Panc1 (cell line): ENCODE measurements at regions not wholly inside any gene's neighbourhood (a gene's known extent, or its start where the extent isn't known, plus 50 kb on each side); places are given as distances from the start of the nearest gene placed in this dataset.

Experiments
- ATAC-seq: fragments of 200-7000 bp; cut with Tn5 transposase; 2 replicates; pipeline ENCODE4 v1.9.1; 2020; ENCODE audit warnings: mild to moderate bottlenecking, moderate library complexity
- BruUV-seq: library from RNA; stranded (reverse); fragments of 400-500 nt; replicated peaks from 2 replicates; lab custom pipeline; 2021; lab: Mats Ljungman, UMichigan
- CTCF ChIA-PET: fragments of 300-600 bp; sonication (Branson Sonifier 250); formaldehyde crosslinking; loops from one replicate; lab custom pipeline; 2022; ENCODE audit warnings: antibody characterized with exemption; lab: Charles Lee
- POLR2A ChIA-PET: fragments of 300-600 bp; sonication (Branson Sonifier 250); formaldehyde crosslinking; loops from one replicate; lab custom pipeline; 2022; ENCODE audit warnings: antibody characterized with exemption; lab: Charles Lee
- DNase-seq: peaks from one replicate; pipeline ENCODE4 v3.0.0-alpha.2; 2010; ENCODE audit warnings: low read depth, low spot score
- H3K27ac ChIP-seq: 2 replicates; pipeline ENCODE4 v1.5.1; 2011; ENCODE audit warnings: mild to moderate bottlenecking, low read length, inconsistent platforms
- H3K27me3 ChIP-seq: fragments of 200-500 bp; sonication (Bioruptor generic); 2 replicates; pipeline ENCODE4 v1.6.0; 2014; ENCODE audit warnings: low read length, inconsistent platforms; ENCODE audit not compliant: control insufficient read depth, insufficient read depth
- H3K36me3 ChIP-seq: fragments of 200-500 bp; sonication (Bioruptor generic); 2 replicates; pipeline ENCODE4 v1.5.1; 2014; ENCODE audit warnings: inconsistent platforms, mild to moderate bottlenecking, low read length, moderate library complexity; ENCODE audit not compliant: control insufficient read depth, insufficient read depth
- H3K4me1 ChIP-seq: 2 replicates; pipeline ENCODE4 v1.5.1; 2011; ENCODE audit warnings: inconsistent platforms, mild to moderate bottlenecking, low read length, moderate library complexity; ENCODE audit not compliant: control insufficient read depth, insufficient read depth
- H3K4me3 ChIP-seq, 2 experiments: 2 replicates each; pipeline ENCODE4 v1.5.1; 2011 to 2012; ENCODE audit warnings: low read depth in 2 of 2, low read length in 2 of 2, mild to moderate bottlenecking in 2 of 2, inconsistent platforms in 1 of 2, moderate library complexity in 1 of 2
- H3K9me3 ChIP-seq: fragments of 200-500 bp; sonication (Bioruptor generic); 2 replicates; pipeline ENCODE4 v1.5.1; 2014; ENCODE audit warnings: low read depth, mild to moderate bottlenecking, inconsistent platforms, low read length, moderate library complexity; ENCODE audit not compliant: control insufficient read depth, insufficient read depth
- CTCF ChIP-seq: fragments of 450-650 bp; IDR thresholded peaks from 2 replicates; pipeline ENCODE4 v1.5.1; 2017; ENCODE audit warnings: mild to moderate bottlenecking
- POLR2AphosphoS5 ChIP-seq: IDR thresholded peaks from 2 replicates; pipeline ENCODE4 v1.6.1; 2012; ENCODE audit warnings: mild to moderate bottlenecking, low read depth, low read length, moderate library complexity
- SIN3A ChIP-seq: IDR thresholded peaks from 2 replicates; pipeline ENCODE4 v1.6.1; 2012; ENCODE audit warnings: low read depth, mild to moderate bottlenecking, low read length, moderate library complexity, borderline replicate concordance; ENCODE audit not compliant: insufficient read depth
- TCF7L2 ChIP-seq: IDR thresholded peaks from 2 replicates; pipeline ENCODE4 v1.6.1; 2011; ENCODE audit warnings: mild to moderate bottlenecking, low read depth, low read length, inconsistent platforms
- in situ Hi-C: cut with HindIII; loops from 2 replicates; pipeline ENCODE4 v1.10.0; 2016; ENCODE audit warnings: low sequenced_read_pairs, low pct_unique_long_range_greater_than_20kb
- intact Hi-C: fragments of 100-400 bp; cut with micrococcal nuclease; formaldehyde crosslinking; loops from one replicate; pipeline ENCODE4 v1.10.0; 2022; ENCODE audit not compliant: unreplicated experiment
- TF ChIP-seq, protein P1 (sequence below), 2 experiments: IDR thresholded peaks; 2 replicates each; pipeline ENCODE4 v1.6.1; 2011 to 2012; ENCODE audit warnings: low read depth in 2 of 2, control low read depth in 1 of 2, low read length in 1 of 2, mild to moderate bottlenecking in 1 of 2, moderate library complexity in 1 of 2; ENCODE audit not compliant: insufficient read depth in 1 of 2

DNA sequence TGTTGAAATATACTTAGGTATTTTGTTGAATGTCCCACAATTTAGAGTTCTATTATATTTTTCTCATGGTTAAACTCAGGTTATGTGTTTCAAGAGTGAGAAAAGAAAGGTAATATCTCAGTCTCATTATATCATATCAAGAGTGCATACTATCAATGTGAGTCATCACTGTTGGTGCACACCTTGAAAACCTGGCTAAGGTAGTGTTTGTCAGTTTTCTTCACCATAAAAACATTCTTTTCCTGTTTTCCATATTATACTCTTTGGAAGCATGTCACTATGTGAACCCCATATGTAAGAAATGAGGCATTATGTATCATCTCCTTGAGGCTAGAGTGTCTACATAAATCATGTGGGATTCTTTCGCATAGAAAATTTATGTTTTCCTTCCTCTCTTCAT is 307.6 kb upstream of the CTSO start:
- no TSS peak for BruUV-seq
- intact Hi-C loops (no loop called here), in situ Hi-C loops (no loop called here)
- H3K4me1 ChIP-seq = no peaks in the 10 kb centered on the region
- H3K9me3 ChIP-seq = no peaks in the 10 kb centered on the region
- no peak for ATAC-seq
- CTCF ChIA-PET = no interaction called here
- no peak overlapping the region for H3K27ac ChIP-seq
- no peaks in the 10 kb centered on the region for H3K27me3 ChIP-seq
- H3K36me3 ChIP-seq = no peaks in the 10 kb centered on the region
- no peak for DNase-seq
- H3K4me3 ChIP-seq = no peak overlapping the region
- POLR2A ChIA-PET = no interaction called here
- no peak for TF ChIP-seq POLR2AphosphoS5
- TF ChIP-seq TCF7L2 = no peak
- no peak for TF ChIP-seq CTCF
- no peak for TF ChIP-seq SIN3A
- TF ChIP-seq, protein P1, sequence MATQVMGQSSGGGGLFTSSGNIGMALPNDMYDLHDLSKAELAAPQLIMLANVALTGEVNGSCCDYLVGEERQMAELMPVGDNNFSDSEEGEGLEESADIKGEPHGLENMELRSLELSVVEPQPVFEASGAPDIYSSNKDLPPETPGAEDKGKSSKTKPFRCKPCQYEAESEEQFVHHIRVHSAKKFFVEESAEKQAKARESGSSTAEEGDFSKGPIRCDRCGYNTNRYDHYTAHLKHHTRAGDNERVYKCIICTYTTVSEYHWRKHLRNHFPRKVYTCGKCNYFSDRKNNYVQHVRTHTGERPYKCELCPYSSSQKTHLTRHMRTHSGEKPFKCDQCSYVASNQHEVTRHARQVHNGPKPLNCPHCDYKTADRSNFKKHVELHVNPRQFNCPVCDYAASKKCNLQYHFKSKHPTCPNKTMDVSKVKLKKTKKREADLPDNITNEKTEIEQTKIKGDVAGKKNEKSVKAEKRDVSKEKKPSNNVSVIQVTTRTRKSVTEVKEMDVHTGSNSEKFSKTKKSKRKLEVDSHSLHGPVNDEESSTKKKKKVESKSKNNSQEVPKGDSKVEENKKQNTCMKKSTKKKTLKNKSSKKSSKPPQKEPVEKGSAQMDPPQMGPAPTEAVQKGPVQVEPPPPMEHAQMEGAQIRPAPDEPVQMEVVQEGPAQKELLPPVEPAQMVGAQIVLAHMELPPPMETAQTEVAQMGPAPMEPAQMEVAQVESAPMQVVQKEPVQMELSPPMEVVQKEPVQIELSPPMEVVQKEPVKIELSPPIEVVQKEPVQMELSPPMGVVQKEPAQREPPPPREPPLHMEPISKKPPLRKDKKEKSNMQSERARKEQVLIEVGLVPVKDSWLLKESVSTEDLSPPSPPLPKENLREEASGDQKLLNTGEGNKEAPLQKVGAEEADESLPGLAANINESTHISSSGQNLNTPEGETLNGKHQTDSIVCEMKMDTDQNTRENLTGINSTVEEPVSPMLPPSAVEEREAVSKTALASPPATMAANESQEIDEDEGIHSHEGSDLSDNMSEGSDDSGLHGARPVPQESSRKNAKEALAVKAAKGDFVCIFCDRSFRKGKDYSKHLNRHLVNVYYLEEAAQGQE (IDR thresholded peaks at IDR 0.05; ENCODE audit: insufficient read depth in 1 of 2, low read depth in 2 of 2, low read length in 1 of 2) = no peak

DNA sequence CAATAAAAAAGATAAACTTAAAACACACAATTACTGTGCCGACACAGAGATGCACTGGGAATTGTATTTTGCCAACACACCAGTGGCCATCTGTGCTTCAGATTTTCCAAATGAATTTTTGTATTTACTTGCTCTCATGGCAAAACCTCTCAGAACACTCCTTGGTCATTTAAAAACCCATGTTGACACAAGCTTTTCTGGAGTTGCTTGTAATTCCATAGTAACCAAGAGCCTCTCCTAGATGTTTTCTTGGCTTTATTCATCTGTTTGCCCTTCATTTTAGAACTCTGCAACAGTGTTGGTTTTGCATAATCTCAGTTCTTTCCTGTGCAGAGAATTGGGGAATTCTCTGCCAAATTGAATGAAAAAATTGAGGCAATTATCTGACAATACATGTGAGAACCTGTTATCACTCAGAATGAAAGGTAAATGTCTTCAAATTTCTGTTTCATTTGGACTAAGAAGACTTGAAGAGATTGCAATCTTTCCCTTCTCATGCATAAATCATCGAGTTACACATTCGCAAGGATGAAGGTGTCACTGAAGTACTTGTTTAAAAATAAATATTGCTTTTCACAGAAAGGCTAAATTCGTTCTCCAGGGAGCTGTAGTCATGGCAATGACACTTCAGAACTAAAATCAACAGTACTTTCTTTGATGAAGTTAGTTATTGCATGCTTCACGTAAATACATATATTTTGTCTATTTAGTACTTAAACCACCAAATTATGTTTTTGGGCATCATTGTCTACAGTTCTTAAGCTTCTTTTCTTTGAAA is 301.8 kb upstream of the CTSO start:
- ChIA-PET CTCF (interaction anchor here (0.7 kb wide), 1 partner anchor 135 kb away, joined by 3 read pairs; no protein-coding TSS in a partner anchor), POLR2A (no interaction called here)
- Histone ChIP-seq H3K9me3 (no peaks in the 10 kb centered on the region), H3K36me3 (no peaks in the 10 kb centered on the region), H3K4me3 (no peak overlapping the region), H3K27ac (no peak overlapping the region), H3K27me3 (no peaks in the 10 kb centered on the region), H3K4me1 (no peaks in the 10 kb centered on the region)
- DNase-seq (no peak), ATAC-seq (no peak)
- BruUV-seq = no TSS peak
- intact Hi-C loops (no loop called here), in situ Hi-C loops (no loop called here)
- TF ChIP-seq CTCF = no peak
- no peak for TF ChIP-seq SIN3A
- no peak for TF ChIP-seq POLR2AphosphoS5
- TF ChIP-seq, protein P1 (IDR thresholded peaks at IDR 0.05; ENCODE audit: insufficient read depth in 1 of 2, low read depth in 2 of 2, low read length in 1 of 2) = no peak
- TF ChIP-seq TCF7L2 = no peak
